Adipose tissue (tissue), 3 donors: ENCODE measurements at regions not wholly inside any gene's neighbourhood (a gene's known extent, or its start where the extent isn't known, plus 50 kb on each side); places are given as distances from the start of the nearest gene placed in this dataset.

ENCODE experiments used
- H3K27ac ChIP-seq: one replicate; pipeline ENCODE4 v1.5.1; 2013; ENCODE audit warnings: low read depth, low read length
- WGBS, 3 donors: extraction: QIAGEN DNeasy Blood & Tissue Kit; methylation state at CpG; one replicate each; pipeline ENCODE4 v1.1.7; 2013; 5-methylcytosine and 5-hydroxymethylcytosine counted together
- donor health status: healthy with polysubstance abuse.
- donor health status: Bipolar disorder and iron deficiency.
- donor health status: healthy.

- 72 to 89% (median 83%) methylated on average over 9 of the region's 9 CpGs for WGBS, 3 donors
- no peak overlapping the region for H3K27ac ChIP-seq
Observed at GRCh38 chr3:159786489-159787177, 202.0 kb upstream of the IL12A start.

- WGBS, 3 donors: 61 to 73% (median 67%) methylated on average over 4 of the region's 4 CpGs
- H3K27ac ChIP-seq: no peak overlapping the region
Observed at GRCh38 chr3:159787178-159787574, 201.5 kb upstream of the IL12A start.

GRCh38 chr3:159787794-159788205 lies 200.8 kb upstream of the IL12A start:
- 45 to 63% (median 57%) methylated on average over 5 of the region's 5 CpGs for WGBS, 3 donors
- H3K27ac ChIP-seq: no peak overlapping the region

GRCh38 chr3:159788291-159788690 lies 200.3 kb upstream of the IL12A start:
- WGBS, 3 donors: 69 to 91% (median 78%) methylated on average over 3 of the region's 3 CpGs
- H3K27ac ChIP-seq: no peak overlapping the region

- 73 to 78% (median 78%) methylated on average over 4 of the region's 4 CpGs for whole genome bisulfite sequencing, 3 donors
- H3K27ac ChIP-seq: no peak overlapping the region
Observed at GRCh38 chr3:159789017-159789416, 199.6 kb upstream of the IL12A start.

GRCh38 chr3:159789742-159790635 lies 198.6 kb upstream of the IL12A start:
- WGBS, 3 donors: 82 to 87% (median 87%) methylated on average over 10 of the region's 10 CpGs
- no peak overlapping the region for H3K27ac ChIP-seq

GRCh38 chr3:159791336-159791735 lies 197.3 kb upstream of the IL12A start:
- H3K27ac ChIP-seq: no peak overlapping the region
- WGBS, 3 donors: 77 to 88% (median 78%) methylated on average over 4 of the region's 4 CpGs

GRCh38 chr3:159792070-159792469 lies 196.6 kb upstream of the IL12A start:
- 89 to 97% (median 95%) methylated on average over 2 of the region's 2 CpGs for WGBS, 3 donors
- no peak overlapping the region for H3K27ac ChIP-seq

GRCh38 chr3:159795042-159795441 lies 193.6 kb upstream of the IL12A start:
- 57 to 76% (median 71%) methylated on average over 5 of the region's 5 CpGs for WGBS, 3 donors
- no peak overlapping the region for H3K27ac ChIP-seq

- WGBS, 3 donors: 66 to 83% (median 77%) methylated on average over 2 of the region's 2 CpGs
- no peak overlapping the region for H3K27ac ChIP-seq
Observed at GRCh38 chr3:159795681-159796175, 192.9 kb upstream of the IL12A start.

GRCh38 chr3:159796226-159796625 lies 192.4 kb upstream of the IL12A start:
- WGBS, 3 donors: 58 to 87% (median 77%) methylated on average over 5 of the region's 5 CpGs
- no peak overlapping the region for H3K27ac ChIP-seq

GRCh38 chr3:159796744-159797143 lies 191.9 kb upstream of the IL12A start:
- 38 to 71% (median 48%) methylated on average over 1 of the region's 1 CpG for WGBS, 3 donors
- H3K27ac ChIP-seq: no peak overlapping the region

GRCh38 chr3:159797771-159798170 lies 190.9 kb upstream of the IL12A start:
- no peak overlapping the region for H3K27ac ChIP-seq

- no peak overlapping the region for H3K27ac ChIP-seq
- 58 to 71% (median 66%) methylated on average over 2 of the region's 2 CpGs for WGBS, 3 donors
Observed at GRCh38 chr3:159798951-159799350, 189.7 kb upstream of the IL12A start.

GRCh38 chr3:159800434-159801155 lies 188.0 kb upstream of the IL12A start:
- no peak overlapping the region for H3K27ac ChIP-seq

GRCh38 chr3:159802864-159803263 lies 185.8 kb upstream of the IL12A start:
- WGBS, 3 donors: 75 to 84% (median 78%) methylated on average over 2 of the region's 2 CpGs
- H3K27ac ChIP-seq: no peak overlapping the region

More at GRCh38 chr3:159800434-159801155, 188.0 kb upstream of the IL12A start:
- 65 to 79% (median 67%) methylated on average over 6 of the region's 6 CpGs for WGBS, 3 donors

GRCh38 chr3:159803459-159803858 lies 185.2 kb upstream of the IL12A start:
- 52 to 87% (median 82%) methylated on average over 3 of the region's 3 CpGs for WGBS, 3 donors
- H3K27ac ChIP-seq: no peak overlapping the region

GRCh38 chr3:159804726-159805410 lies 183.8 kb upstream of the IL12A start:
- WGBS, 3 donors: 34 to 38% (median 34%) methylated on average over 5 of the region's 5 CpGs
- H3K27ac ChIP-seq: peak overlapping the region; percentile 7
